GM19025 (cell line): ENCODE measurements at regions not wholly inside any gene's neighbourhood (a gene's known extent, or its start where the extent isn't known, plus 50 kb on each side); places are given as distances from the start of the nearest gene placed in this dataset.
"Not testable (repeated sequence)": the region's sequence is repeated elsewhere in the genome, so short reads cannot be mapped to it uniquely, and the experiment has no call there.

Experiments
- ATAC-seq: cut with Tn5 transposase; IDR thresholded peaks from one replicate; pipeline ENCODE4 v1.9.1; 2021; ENCODE audit warnings: mild to moderate bottlenecking, low read depth, moderate library complexity; ENCODE audit not compliant: unreplicated experiment

GRCh38 chr5:53399926-53400697 lies 80.3 kb upstream of the FST start:
- no peak for ATAC-seq

GRCh38 chr5:53403291-53403690 lies 77.1 kb upstream of the FST start:
- no peak for ATAC-seq

- ATAC-seq: no peak
These were observed 76.7 kb upstream of the FST start for GRCh38 chr5:53403758-53404157.

- ATAC-seq: no peak
These were observed 75.0 kb upstream of the FST start for GRCh38 chr5:53405396-53405795.

GRCh38 chr5:53406630-53407316 lies 73.7 kb upstream of the FST start:
- no peak for ATAC-seq

- no peak for ATAC-seq
These were observed 73.1 kb upstream of the FST start for GRCh38 chr5:53407373-53407772.

- peak; percentile 61 for ATAC-seq
These were observed 69.0 kb upstream of the FST start for GRCh38 chr5:53411388-53411787.

GRCh38 chr5:53412499-53412898 lies 67.9 kb upstream of the FST start:
- not testable (repeated sequence) for ATAC-seq

- no peak for ATAC-seq
These were observed 64.2 kb upstream of the FST start for GRCh38 chr5:53416144-53416738.

GRCh38 chr5:53418409-53418808 lies 62.0 kb upstream of the FST start:
- no peak for ATAC-seq

GRCh38 chr5:53418826-53419658 lies 61.4 kb upstream of the FST start:
- ATAC-seq: no peak

- no peak for ATAC-seq
These were observed 57.9 kb upstream of the FST start for GRCh38 chr5:53422539-53422938.

GRCh38 chr5:53423724-53424123 lies 56.7 kb upstream of the FST start:
- no peak for ATAC-seq

- no peak for ATAC-seq
These were observed 55.5 kb upstream of the FST start for GRCh38 chr5:53424686-53425615.

GRCh38 chr5:53425687-53426511 lies 54.5 kb upstream of the FST start:
- ATAC-seq: no peak

GRCh38 chr5:53426512-53426830 lies 54.0 kb upstream of the FST start:
- no peak for ATAC-seq

- no peak for ATAC-seq
These were observed 53.6 kb upstream of the FST start for GRCh38 chr5:53426878-53427277.

GRCh38 chr5:53427965-53428364 lies 52.5 kb upstream of the FST start:
- no peak for ATAC-seq

GRCh38 chr5:53429706-53430105 lies 50.7 kb upstream of the FST start:
- ATAC-seq: no peak
